GM23338 (cell line): ENCODE measurements at regions not wholly inside any gene's neighbourhood (a gene's known extent, or its start where the extent isn't known, plus 50 kb on each side); places are given as distances from the start of the nearest gene placed in this dataset.

ENCODE experiments used
- EZH2 ChIP-seq: fragments of 200-600 bp; sonication (generic); IDR thresholded peaks from one replicate; pipeline ENCODE4 v1.8.0; 2017; ENCODE audit warnings: antibody characterized with exemption, mild to moderate bottlenecking, low read depth; ENCODE audit not compliant: unreplicated experiment
- EZH2phosphoT487 ChIP-seq: fragments of 200-600 bp; sonication (generic); IDR thresholded peaks from one replicate; pipeline ENCODE4 v1.8.1; 2018; ENCODE audit warnings: antibody characterized with exemption; ENCODE audit not compliant: unreplicated experiment
- JUNB ChIP-seq: IDR thresholded peaks from one replicate; pipeline ENCODE4 v1.6.1; 2016; ENCODE audit warnings: antibody characterized with exemption; ENCODE audit not compliant: unreplicated experiment
- POLR2AphosphoS5 ChIP-seq: IDR thresholded peaks from 2 replicates; pipeline ENCODE4 v1.6.1; 2016; ENCODE audit warnings: antibody characterized with exemption, low read depth
- ZNF114 ChIP-seq: fragments of 250-450 bp; sonication (Bioruptor Pico); IDR thresholded peaks from 2 replicates; pipeline ENCODE4 v1.5.0; 2020; ENCODE audit warnings: mild to moderate bottlenecking, moderate library complexity
- ZNF331 ChIP-seq: fragments of 250-450 bp; sonication (Bioruptor Pico); IDR thresholded peaks from 2 replicates; pipeline ENCODE4 v1.5.0; 2020; ENCODE audit warnings: low read depth, mild to moderate bottlenecking, moderate library complexity
- TF ChIP-seq, protein P1 (sequence below), 2 experiments: fragments of 200-600 bp in 1 of 2; sonication (generic) in 1 of 2; conservative IDR thresholded peaks; 2 replicates each; pipeline versions ENCODE4 v1.5.1 to v1.6.1; 2016 to 2017; ENCODE audit warnings: antibody characterized with exemption in 2 of 2, low read depth in 2 of 2, mild to moderate bottlenecking in 2 of 2, moderate library complexity in 1 of 2
- TF ChIP-seq, protein P2 (sequence below): IDR thresholded peaks from one replicate; pipeline ENCODE4 v1.6.1; 2018; ENCODE audit warnings: antibody characterized with exemption; ENCODE audit not compliant: unreplicated experiment

DNA sequence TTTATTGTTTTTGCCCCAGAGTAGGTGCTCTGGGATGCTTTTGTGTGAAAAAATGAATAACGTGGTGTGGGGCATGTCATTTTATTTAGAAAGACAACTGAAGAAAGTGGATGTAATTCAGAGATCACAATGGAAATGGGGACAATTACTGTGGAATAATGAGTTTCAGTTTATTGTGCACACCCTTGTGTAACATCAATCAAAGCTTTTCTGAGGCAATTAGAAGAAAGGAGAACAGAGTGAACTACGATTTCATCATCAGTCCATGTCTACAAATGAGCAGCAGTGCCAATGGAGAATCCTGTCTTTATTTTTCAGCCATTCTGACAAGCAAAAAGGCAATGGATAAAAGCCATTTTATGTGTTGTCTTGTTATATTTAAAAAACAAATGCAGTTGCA is 339.2 kb downstream of the TMA16 start:
- TF ChIP-seq EZH2phosphoT487 (no peak), POLR2AphosphoS5 (no peak), EZH2 (no peak), JUNB (no peak), ZNF331 (CRISPR knock-in tag) (no peak), ZNF114 (CRISPR knock-in tag) (no peak)
- TF ChIP-seq, protein P1, sequence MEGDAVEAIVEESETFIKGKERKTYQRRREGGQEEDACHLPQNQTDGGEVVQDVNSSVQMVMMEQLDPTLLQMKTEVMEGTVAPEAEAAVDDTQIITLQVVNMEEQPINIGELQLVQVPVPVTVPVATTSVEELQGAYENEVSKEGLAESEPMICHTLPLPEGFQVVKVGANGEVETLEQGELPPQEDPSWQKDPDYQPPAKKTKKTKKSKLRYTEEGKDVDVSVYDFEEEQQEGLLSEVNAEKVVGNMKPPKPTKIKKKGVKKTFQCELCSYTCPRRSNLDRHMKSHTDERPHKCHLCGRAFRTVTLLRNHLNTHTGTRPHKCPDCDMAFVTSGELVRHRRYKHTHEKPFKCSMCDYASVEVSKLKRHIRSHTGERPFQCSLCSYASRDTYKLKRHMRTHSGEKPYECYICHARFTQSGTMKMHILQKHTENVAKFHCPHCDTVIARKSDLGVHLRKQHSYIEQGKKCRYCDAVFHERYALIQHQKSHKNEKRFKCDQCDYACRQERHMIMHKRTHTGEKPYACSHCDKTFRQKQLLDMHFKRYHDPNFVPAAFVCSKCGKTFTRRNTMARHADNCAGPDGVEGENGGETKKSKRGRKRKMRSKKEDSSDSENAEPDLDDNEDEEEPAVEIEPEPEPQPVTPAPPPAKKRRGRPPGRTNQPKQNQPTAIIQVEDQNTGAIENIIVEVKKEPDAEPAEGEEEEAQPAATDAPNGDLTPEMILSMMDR (conservative IDR thresholded peaks at IDR 0.05; ENCODE audit: low read depth in 2 of 2) = no peak
- TF ChIP-seq, protein P2, sequence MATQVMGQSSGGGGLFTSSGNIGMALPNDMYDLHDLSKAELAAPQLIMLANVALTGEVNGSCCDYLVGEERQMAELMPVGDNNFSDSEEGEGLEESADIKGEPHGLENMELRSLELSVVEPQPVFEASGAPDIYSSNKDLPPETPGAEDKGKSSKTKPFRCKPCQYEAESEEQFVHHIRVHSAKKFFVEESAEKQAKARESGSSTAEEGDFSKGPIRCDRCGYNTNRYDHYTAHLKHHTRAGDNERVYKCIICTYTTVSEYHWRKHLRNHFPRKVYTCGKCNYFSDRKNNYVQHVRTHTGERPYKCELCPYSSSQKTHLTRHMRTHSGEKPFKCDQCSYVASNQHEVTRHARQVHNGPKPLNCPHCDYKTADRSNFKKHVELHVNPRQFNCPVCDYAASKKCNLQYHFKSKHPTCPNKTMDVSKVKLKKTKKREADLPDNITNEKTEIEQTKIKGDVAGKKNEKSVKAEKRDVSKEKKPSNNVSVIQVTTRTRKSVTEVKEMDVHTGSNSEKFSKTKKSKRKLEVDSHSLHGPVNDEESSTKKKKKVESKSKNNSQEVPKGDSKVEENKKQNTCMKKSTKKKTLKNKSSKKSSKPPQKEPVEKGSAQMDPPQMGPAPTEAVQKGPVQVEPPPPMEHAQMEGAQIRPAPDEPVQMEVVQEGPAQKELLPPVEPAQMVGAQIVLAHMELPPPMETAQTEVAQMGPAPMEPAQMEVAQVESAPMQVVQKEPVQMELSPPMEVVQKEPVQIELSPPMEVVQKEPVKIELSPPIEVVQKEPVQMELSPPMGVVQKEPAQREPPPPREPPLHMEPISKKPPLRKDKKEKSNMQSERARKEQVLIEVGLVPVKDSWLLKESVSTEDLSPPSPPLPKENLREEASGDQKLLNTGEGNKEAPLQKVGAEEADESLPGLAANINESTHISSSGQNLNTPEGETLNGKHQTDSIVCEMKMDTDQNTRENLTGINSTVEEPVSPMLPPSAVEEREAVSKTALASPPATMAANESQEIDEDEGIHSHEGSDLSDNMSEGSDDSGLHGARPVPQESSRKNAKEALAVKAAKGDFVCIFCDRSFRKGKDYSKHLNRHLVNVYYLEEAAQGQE = no peak
